Spleen (tissue), 11 donors: ENCODE measurements at regions not wholly inside any gene's neighbourhood (a gene's known extent, or its start where the extent isn't known, plus 50 kb on each side); places are given as distances from the start of the nearest gene placed in this dataset.

ENCODE experiments used
- DNase-seq: peaks from one replicate; pipeline ENCODE4 v3.0.0-alpha.2; 2020
- H3K27ac ChIP-seq, 8 donors: fragments of 200-600 bp; sonication (generic) in 7 of 8; 1 replicate in 4 of 8; 2 replicates in 4 of 8; pipeline versions ENCODE4 v1.5.0 to v1.8.0; 2016 to 2021; ENCODE audit warnings: inconsistent platforms in 4 of 8, mild to moderate bottlenecking in 4 of 8, moderate library complexity in 1 of 8
- H3K27me3 ChIP-seq, 7 donors: fragments of 200-600 bp; sonication (generic) in 6 of 7; replicated peaks in 1 of 7; 1 replicate in 4 of 7; 2 replicates in 3 of 7; pipeline versions ENCODE4 v1.5.0 to v1.8.0; 2016 to 2021; ENCODE audit warnings: inconsistent platforms in 3 of 7, mild to moderate bottlenecking in 1 of 7
- H3K36me3 ChIP-seq, 6 donors: fragments of 200-600 bp; sonication (generic) in 5 of 6; 1 replicate in 4 of 6; 2 replicates in 2 of 6; pipeline versions ENCODE4 v1.5.0 to v1.8.0; 2016 to 2021; ENCODE audit warnings: inconsistent platforms in 2 of 6
- H3K4me1 ChIP-seq, 6 donors: fragments of 200-600 bp; sonication (generic) in 5 of 6; 1 replicate in 3 of 6; 2 replicates in 3 of 6; pipeline versions ENCODE4 v1.5.0 to v1.8.0; 2016 to 2021; ENCODE audit warnings: inconsistent platforms in 3 of 6
- H3K4me3 ChIP-seq, 8 donors: fragments of 200-600 bp; sonication (generic) in 7 of 8; 1 replicate in 4 of 8; 2 replicates in 4 of 8; pipeline versions ENCODE4 v1.5.0 to v1.8.0; 2016 to 2021; ENCODE audit warnings: inconsistent platforms in 4 of 8, mild to moderate bottlenecking in 4 of 8, moderate library complexity in 2 of 8
- H3K9me3 ChIP-seq, 8 donors: fragments of 200-600 bp; sonication (generic) in 7 of 8; 1 replicate in 4 of 8; 2 replicates in 4 of 8; pipeline versions ENCODE4 v1.5.0 to v1.8.0; 2016 to 2021; ENCODE audit warnings: inconsistent platforms in 4 of 8
- CTCF ChIP-seq, 11 experiments: fragments of 200-600 bp in 7 of 11; fragments of 450-650 bp in 4 of 11; sonication (generic) in 4 of 11; IDR thresholded peaks in 8 of 11; conservative IDR thresholded peaks in 3 of 11; 1 replicate in 7 of 11; 2 replicates in 4 of 11; pipeline versions ENCODE4 v1.4.0 to v1.8.0; 2016 to 2021; ENCODE audit warnings: antibody characterized with exemption in 11 of 11, inconsistent platforms in 4 of 11, mild to moderate bottlenecking in 1 of 11
- POLR2A ChIP-seq, 3 donors: fragments of 450-650 bp; IDR thresholded peaks; one replicate each; pipeline ENCODE4 v1.5.1; 2017; ENCODE audit warnings: antibody characterized with exemption in 3 of 3, mild to moderate bottlenecking in 1 of 3
- POLR2AphosphoS5 ChIP-seq, 3 donors: sonication (generic); formaldehyde crosslinking; IDR thresholded peaks; one replicate each; pipeline ENCODE4 v1.5.1; 2017; ENCODE audit warnings: antibody characterized with exemption in 3 of 3
- WGBS, 5 donors: extraction: QIAGEN DNeasy Blood & Tissue Kit in 3 of 5; methylation state at CpG; one replicate each; pipeline versions ENCODE4 v1.1.5 to v1.1.7; 2013 to 2018; 5-methylcytosine and 5-hydroxymethylcytosine counted together
- intact Hi-C: fragments of 100-400 bp; cut with DNase I; formaldehyde crosslinking; loops from one replicate; pipeline ENCODE4 v1.15.0; 2023; ENCODE audit warnings: low total_unique reads
- donor health status: healthy with polysubstance abuse.
- donor health status: DM: no; HTN: no; CAD: no; lungs with moderate emphysema.
- donor health status: DM: no; HTN: no; CAD: no.
- donor health status: Bipolar disorder and iron deficiency.
- donor health status: healthy.
- donor health status: DM: no; HTN: no; CAD: no.
- donor health status: DM: yes; HTN: yes; CAD: no.

DNA sequence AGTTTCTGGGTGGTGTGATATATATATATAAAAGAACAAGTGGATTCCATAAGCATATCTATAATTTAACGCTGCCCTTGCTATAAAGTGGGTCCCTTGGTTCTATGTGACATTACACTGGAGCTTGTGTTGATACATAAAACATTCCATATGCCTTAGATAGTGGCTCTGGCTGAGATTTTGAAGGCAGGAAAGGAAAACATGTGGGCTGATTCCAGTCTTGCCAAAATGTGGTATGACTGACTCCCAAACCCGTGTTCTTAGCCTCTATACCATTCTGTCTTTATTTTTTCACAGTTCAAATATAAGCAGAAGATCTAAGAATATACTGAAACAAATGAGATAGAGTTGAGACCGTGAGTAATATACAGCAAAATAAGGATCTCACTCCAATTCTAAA is 522.8 kb upstream of the LRRC4C start:
- Histone ChIP-seq H3K27me3 (no peaks in the 10 kb centered on the region), H3K36me3 (no peaks in the 10 kb centered on the region), H3K4me1 (no peaks in the 10 kb centered on the region), H3K27ac (peak overlapping the region in 1 of 8 donors; percentile 71), H3K9me3 (peaks cover 0 to 12% (median 7%) of the 10 kb centered on the region in 8 donors), H3K4me3 (no peak overlapping the region)
- DNase-seq = no peak
- TF ChIP-seq CTCF (IDR thresholded peaks at IDR 0.05 in 8 of 11, conservative IDR thresholded peaks at IDR 0.05 in 3 of 11) = no peak
- TF ChIP-seq POLR2AphosphoS5 (IDR thresholded peaks at IDR 0.05) = no peak
- no peak for TF ChIP-seq POLR2A (IDR thresholded peaks at IDR 0.05)
- intact Hi-C loops = no loop called here
- WGBS, 5 donors = 74 to 84% (median 77%) methylated on average over 3 of the region's 3 CpGs

- H3K9me3 ChIP-seq = peaks cover 0 to 12% (median 7%) of the 10 kb centered on the region in 8 donors
- no peaks in the 10 kb centered on the region for H3K4me1 ChIP-seq
- no peaks in the 10 kb centered on the region for H3K27me3 ChIP-seq
- peak overlapping the region in 5 of 8 donors; percentile 35 to 71 (median 59) for H3K27ac ChIP-seq
- intact Hi-C loops = no loop called here
- 73 to 87% (median 82%) methylated on average over 3 of the region's 3 CpGs for WGBS, 5 donors
- DNase-seq = no peak
- no peaks in the 10 kb centered on the region for H3K36me3 ChIP-seq
- no peak for TF ChIP-seq POLR2A (IDR thresholded peaks at IDR 0.05)
- no peak for TF ChIP-seq POLR2AphosphoS5 (IDR thresholded peaks at IDR 0.05)
- TF ChIP-seq CTCF (IDR thresholded peaks at IDR 0.05 in 8 of 11, conservative IDR thresholded peaks at IDR 0.05 in 3 of 11) = no peak
- H3K4me3 ChIP-seq = no peak overlapping the region
These were observed 523.5 kb upstream of the LRRC4C start for GRCh38 chr11:41982975-41983374.

GRCh38 chr11:41983475-41983874 is 524.0 kb upstream of the LRRC4C start:
- H3K4me1 ChIP-seq = no peaks in the 10 kb centered on the region
- DNase-seq = no peak
- H3K4me3 ChIP-seq = no peak overlapping the region
- peaks cover 0 to 12% (median 6%) of the 10 kb centered on the region in 8 donors for H3K9me3 ChIP-seq
- intact Hi-C loops = no loop called here
- H3K27ac ChIP-seq = peak overlapping the region in 6 of 8 donors; percentile 9 to 71 (median 52)
- TF ChIP-seq POLR2AphosphoS5 (IDR thresholded peaks at IDR 0.05) (no peak), POLR2A (IDR thresholded peaks at IDR 0.05) (no peak), CTCF (IDR thresholded peaks at IDR 0.05 in 8 of 11, conservative IDR thresholded peaks at IDR 0.05 in 3 of 11) (no peak)
- no peaks in the 10 kb centered on the region for H3K36me3 ChIP-seq
- no peaks in the 10 kb centered on the region for H3K27me3 ChIP-seq

DNA sequence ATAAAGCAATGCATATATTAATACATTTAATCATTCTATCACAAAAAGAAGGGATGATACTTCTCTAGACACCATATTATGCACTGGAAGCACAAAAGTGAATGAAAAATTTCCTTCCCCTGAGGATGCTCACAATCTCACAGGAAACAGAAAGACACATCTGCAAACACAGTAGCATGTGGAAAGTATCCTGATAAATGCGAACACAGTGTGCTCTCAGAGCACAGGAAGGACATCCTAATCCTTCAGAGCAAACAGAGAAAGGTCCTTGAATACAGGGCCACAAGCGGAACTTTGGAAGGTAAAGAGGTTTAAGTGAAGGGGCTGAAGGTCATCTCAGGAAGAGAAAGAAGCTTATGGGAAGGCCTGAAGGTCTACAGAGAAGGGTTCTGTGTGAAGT is 524.6 kb upstream of the LRRC4C start:
- no peaks in the 10 kb centered on the region for H3K36me3 ChIP-seq
- no peaks in the 10 kb centered on the region for H3K27me3 ChIP-seq
- H3K4me1 ChIP-seq = no peaks in the 10 kb centered on the region
- 58 to 72% (median 68%) methylated on average over 2 of the region's 2 CpGs for WGBS, 5 donors
- intact Hi-C loops = no loop called here
- no peak overlapping the region for H3K4me3 ChIP-seq
- peaks cover 0 to 9% (median 3%) of the 10 kb centered on the region in 8 donors for H3K9me3 ChIP-seq
- TF ChIP-seq POLR2AphosphoS5 (IDR thresholded peaks at IDR 0.05) (peak in 1 of 3 donors; percentile 58), POLR2A (IDR thresholded peaks at IDR 0.05) (no peak)
- peak overlapping the region in 7 of 8 donors; percentile 9 to 71 (median 59) for H3K27ac ChIP-seq
- DNase-seq = no peak

GRCh38 chr11:41985799-41986198 is 526.3 kb upstream of the LRRC4C start:
- 93 to 98% (median 96%) methylated on average over 6 of the region's 6 CpGs for WGBS, 5 donors
- Histone ChIP-seq H3K27ac (no peak overlapping the region), H3K27me3 (no peaks in the 10 kb centered on the region), H3K4me3 (no peak overlapping the region), H3K36me3 (no peaks in the 10 kb centered on the region), H3K4me1 (no peaks in the 10 kb centered on the region), H3K9me3 (peaks cover 0 to 9% (median 0%) of the 10 kb centered on the region in 8 donors)
- intact Hi-C loops = no loop called here
- TF ChIP-seq POLR2A (IDR thresholded peaks at IDR 0.05) (no peak), POLR2AphosphoS5 (IDR thresholded peaks at IDR 0.05) (no peak)
- no peak for DNase-seq
